HG02571 (cell line): ENCODE measurements at regions not wholly inside any gene's neighbourhood (a gene's known extent, or its start where the extent isn't known, plus 50 kb on each side); places are given as distances from the start of the nearest gene placed in this dataset.
A peak's percentile ranks its signal among the peaks of the same experiment; 100 is the strongest.

ENCODE experiments used
- ATAC-seq: cut with Tn5 transposase; IDR thresholded peaks from one replicate; pipeline ENCODE4 v1.9.1; 2021; ENCODE audit warnings: mild to moderate bottlenecking, moderate library complexity; ENCODE audit not compliant: unreplicated experiment

- no peak for ATAC-seq
Observed at GRCh38 chr21:15359251-15359650, 294.5 kb upstream of the NRIP1 start.

DNA sequence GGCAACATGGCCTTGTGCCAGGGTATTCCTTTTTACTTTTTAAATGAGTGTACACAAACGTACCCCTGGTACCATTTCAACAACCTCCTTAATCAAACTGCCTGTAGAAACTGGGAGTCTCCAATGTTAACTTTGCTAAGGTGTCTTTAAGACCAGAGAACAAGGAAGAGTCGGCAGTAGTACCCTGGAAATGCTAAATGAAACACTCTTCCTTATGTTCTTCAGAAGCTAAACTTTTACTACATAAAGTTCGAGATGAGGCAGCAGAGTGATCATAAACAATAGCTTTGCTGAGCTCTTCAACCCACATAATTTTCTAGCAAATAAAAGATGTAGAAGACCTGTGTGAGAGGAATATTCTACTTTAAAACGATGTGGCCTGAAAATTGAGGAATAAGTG is 297.7 kb upstream of the NRIP1 start:
- no peak for ATAC-seq

DNA sequence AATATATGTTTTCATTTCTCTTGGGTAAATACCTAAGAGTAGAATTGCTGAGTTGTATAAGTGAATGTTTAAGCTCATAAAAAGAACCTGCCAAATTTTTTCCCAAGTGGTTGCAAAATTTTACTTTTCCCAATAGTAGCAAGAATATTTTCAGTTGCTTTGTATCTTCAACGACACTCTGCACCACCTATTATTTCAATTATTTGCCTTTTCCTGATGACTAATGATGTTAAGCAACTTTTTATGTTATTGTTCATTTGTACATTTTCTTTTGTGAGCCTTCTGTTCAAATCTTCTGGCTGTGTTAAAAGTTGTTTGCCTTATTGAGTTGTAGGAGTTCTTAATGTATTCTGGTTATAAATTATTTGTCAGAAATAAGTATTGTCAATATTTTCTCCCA is 299.1 kb upstream of the NRIP1 start:
- ATAC-seq = no peak

GRCh38 chr21:15365751-15366392 is 301.1 kb upstream of the NRIP1 start:
- ATAC-seq = no peak

DNA sequence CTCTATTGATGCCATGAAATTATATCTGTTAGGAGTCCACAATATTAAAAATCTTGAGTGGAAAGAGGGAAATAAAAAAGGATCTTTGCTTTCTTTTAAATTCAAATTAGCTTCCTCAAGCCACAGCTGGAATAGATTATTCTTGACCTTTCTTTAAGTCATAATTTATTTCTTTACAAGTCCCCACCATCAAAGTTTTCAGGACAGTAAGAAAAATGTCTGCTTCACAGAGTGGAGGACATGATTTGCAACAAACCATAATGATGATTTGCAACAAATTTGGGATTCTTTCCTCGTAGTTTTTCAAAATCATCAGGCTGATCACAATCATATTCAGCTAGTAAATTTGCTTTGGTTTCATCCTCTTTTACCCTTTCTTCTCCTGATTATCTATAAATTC is 301.8 kb upstream of the NRIP1 start:
- ATAC-seq = no peak

DNA sequence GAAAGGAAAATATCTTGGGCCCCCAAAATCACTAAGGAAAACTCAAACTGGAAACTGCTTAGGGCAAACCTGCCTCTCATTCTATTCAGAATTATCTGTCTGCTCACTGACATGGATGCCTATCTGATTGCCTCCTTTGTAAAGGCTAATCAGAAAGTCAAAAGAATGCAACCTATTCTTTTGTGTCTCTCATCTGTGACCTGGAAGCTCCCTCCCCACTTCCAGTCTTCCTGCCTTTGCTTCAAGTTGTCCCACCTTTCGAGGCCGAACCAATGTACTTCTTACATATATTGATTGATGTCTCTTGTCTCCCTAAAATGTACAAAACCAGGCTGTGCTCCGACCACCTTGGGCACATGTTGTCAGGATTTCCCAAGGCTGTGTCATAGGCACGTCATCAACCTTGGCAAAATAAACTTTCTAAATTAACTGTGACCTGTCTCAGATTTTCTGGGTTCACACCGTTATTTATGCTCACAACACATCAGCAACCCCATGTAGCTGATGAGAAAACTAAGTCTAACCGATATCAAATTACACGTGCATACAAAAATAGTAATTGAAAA is 302.3 kb upstream of the NRIP1 start:
- ATAC-seq = no peak

DNA sequence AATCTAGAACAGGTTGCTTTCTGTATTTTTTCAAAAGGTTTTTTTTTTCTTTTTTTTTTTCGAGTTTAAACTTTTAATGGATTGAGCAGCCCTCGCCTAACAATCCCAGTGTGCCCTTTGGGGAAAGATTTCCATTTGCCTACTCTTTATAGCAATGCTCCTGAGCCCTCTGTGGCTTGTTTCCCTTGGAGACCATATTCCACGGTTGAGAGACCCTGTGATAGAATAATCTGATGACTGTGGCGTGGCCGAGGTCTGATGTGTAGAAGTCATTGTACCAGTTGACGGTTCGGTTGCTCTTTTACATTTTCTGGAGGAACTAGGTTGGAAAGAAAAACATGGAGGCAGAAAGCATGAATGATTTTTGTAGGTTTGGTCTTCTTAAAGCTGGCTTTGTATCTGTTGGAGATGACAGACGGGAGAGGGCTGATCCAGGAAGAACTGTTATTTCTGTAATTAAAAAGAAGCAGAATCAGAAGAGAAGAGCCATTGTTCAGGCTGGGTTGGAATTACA is 305.7 kb upstream of the NRIP1 start:
- no peak for ATAC-seq

DNA sequence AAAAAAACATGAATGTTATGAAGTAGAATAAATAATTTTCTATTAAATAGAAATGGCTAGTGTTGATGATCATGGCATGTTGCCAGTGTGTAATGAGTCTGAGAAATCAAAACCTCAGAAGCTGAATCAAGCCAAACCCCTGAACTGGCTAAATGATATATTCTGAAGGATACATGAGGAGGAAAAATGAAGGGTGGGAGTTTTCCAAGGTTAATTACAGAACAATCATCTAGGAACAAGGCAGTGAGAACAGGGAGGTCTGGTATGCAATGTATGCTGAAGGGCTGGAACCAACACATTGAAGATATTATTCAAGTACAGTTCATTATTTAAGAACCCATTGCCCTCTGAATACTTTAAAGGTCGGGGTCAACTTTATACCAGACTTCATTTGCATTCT is 309.1 kb upstream of the NRIP1 start:
- no peak for ATAC-seq

DNA sequence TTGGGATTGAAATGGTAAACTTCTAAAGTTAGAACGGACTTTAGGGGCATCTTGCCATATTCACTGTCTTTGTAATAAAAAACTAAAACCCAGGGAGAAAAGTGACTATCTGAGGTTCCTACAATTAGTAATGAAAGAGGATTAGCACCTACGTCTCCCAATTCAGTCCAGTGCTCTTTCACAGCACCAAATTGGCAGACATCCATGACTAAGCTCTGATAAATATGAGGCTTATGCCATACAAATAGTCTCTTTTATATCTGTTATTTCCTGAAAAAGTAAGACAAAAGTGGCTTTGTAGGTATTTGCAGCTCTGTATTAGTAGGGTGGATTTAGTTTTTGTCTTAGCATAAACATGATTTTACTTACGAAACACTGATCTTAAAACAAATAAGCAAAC is 315.0 kb upstream of the NRIP1 start:
- no peak for ATAC-seq

DNA sequence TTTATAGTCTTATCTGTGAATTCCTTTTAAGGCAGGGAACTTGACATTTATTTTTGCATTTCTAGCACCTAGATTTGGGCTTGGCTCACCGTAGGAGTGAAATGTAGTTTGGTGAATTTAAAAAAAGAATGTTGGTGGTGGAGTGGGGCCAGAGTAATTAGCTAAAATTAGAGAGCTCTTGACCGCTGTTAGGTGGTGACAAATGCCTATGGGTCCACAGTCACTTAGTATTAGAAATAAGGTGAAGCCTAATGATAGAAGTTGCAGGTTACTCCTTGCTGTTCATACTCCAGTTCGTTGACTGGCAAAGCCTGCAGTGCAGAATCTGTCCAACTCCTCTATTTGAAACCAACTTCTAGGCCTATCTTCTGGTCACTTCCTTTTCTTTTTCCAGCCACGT is 318.8 kb upstream of the NRIP1 start:
- no peak for ATAC-seq

GRCh38 chr21:15390049-15390448 is 325.2 kb upstream of the NRIP1 start:
- no peak for ATAC-seq

DNA sequence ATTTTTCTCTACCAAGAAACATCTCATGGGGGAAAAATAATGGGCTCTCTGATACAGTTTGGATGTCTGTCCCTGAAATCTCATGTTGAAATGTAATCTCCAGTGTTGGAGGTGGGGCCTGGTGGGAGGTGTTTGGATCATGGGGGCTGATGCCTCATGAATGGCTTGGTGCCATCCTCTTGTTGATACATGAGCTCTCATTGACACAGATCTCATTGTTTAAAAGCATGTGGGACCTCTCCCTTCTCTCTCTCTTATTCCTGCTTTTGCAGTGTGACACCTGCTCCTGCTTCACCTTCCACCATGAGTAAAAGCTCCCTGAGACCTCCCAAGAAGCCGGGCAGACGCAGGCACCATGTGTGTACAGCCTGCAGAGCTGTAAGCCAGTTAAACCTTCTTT is 332.5 kb upstream of the NRIP1 start:
- no peak for ATAC-seq

- no peak for ATAC-seq
Observed at GRCh38 chr21:15400905-15401304, 328.9 kb upstream of the USP25 start.

GRCh38 chr21:15401331-15401730 is 328.5 kb upstream of the USP25 start:
- ATAC-seq = no peak

DNA sequence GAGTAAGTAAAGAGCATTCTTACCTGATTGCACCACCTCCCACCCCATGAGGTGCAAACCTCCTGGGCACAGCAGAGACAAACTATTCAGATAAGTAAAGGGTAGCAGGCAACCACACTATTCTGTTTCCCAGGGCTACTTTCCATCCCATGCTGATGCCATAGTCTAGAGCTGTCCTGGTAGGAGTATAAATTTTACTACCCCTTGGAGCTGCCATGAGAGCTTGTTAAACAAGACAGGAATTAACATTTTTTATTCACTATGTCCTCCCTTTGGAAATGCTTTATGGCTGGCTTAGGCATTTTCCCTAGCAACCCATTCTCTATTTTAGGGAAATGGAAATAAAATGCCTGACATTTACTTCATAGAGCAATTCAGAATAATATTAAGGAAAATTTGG is 324.6 kb upstream of the USP25 start:
- no peak for ATAC-seq

- no peak for ATAC-seq
Observed at GRCh38 chr21:15406791-15407190, 323.0 kb upstream of the USP25 start.

- ATAC-seq = no peak
Observed at GRCh38 chr21:15407585-15407984, 322.2 kb upstream of the USP25 start.

GRCh38 chr21:15408089-15408488 is 321.7 kb upstream of the USP25 start:
- ATAC-seq = peak; percentile 83

DNA sequence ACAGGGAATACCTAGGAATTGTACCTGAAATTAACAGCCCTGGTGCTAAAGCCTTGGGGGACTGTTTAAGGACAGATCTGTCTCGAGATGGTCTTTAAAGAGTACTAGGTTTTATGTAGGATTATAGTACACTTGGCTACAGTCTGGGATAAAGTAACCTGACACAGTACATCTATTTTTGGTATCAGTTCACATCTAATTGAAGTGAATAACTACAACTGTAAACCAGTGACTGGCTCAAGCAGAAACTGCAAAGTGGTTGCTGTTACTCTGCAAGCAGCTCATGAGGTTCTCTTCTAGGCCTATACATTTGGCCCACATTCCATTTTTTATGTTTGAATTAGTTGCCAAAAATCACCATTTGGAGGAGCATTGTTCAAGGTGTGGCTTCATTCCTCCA is 320.8 kb upstream of the USP25 start:
- ATAC-seq = no peak

- no peak for ATAC-seq
Observed at GRCh38 chr21:15410853-15411252, 318.9 kb upstream of the USP25 start.

DNA sequence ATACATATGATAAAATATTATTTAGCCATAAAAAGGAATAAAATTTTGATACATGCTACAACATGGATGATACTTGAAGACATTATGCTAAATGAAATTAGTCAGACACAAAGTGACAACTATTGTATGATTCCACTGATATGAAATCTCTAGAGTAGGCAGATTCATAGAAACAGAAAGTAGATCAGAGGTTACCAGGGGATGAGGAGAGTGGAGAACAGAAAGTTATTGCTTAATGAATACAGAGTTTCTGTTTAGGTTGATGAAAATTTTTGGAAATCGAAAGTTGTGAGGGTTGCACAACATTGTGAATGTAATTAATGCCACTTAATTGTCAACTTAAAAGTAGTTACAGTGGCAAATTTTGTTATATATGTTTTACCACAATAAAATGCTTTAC is 315.7 kb upstream of the USP25 start:
- no peak for ATAC-seq

- ATAC-seq = no peak
Observed at GRCh38 chr21:15415541-15416261, 314.1 kb upstream of the USP25 start.
